ENCODE measurements at regions not wholly inside any gene's neighbourhood (a gene's known extent, or its start where the extent isn't known, plus 50 kb on each side); places are given as distances from the start of the nearest gene placed in this dataset.

DNA sequence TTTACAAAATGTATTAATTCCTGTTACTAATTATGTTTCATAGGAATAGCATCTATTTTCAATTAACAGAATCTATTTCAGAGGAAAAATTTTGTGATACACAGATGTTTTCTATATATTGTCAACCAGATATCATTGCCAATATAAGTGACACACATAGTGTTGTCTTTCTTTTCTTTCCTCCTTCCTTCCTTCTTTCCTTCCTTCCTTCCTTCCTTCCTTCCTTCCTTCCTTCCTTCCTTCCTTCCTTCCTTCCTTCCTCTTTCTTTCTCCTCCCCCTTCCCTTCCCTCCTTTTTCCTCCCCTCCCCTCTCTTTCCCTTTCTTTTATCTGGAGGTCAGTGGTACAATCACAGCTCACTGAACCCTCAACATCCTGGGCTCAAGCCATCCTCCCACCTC, 146.5 kb upstream of the DSEL start:
- TF ChIP-seq, protein P1, sequence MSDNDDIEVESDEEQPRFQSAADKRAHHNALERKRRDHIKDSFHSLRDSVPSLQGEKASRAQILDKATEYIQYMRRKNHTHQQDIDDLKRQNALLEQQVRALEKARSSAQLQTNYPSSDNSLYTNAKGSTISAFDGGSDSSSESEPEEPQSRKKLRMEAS (IDR thresholded peaks at IDR 0.05): no peak
- TF ChIP-seq CEBPB (IDR thresholded peaks at IDR 0.05) (no peak), EP300 (IDR thresholded peaks at IDR 0.05; ENCODE audit: borderline replicate concordance) (no peak), CREB1 (IDR thresholded peaks at IDR 0.05; ENCODE audit: low read depth) (no peak), RAD21 (IDR thresholded peaks at IDR 0.05; ENCODE audit: low read depth) (no peak), TAF1 (IDR thresholded peaks at IDR 0.05; ENCODE audit: low read depth) (no peak), FOXM1 (IDR thresholded peaks at IDR 0.05; ENCODE audit: borderline replicate concordance, low read depth) (no peak), NFIC (IDR thresholded peaks at IDR 0.05) (no peak), TEAD4 (IDR thresholded peaks at IDR 0.05) (no peak), EGR1 (IDR thresholded peaks at IDR 0.05) (no peak)
- TF ChIP-seq, protein P2, sequence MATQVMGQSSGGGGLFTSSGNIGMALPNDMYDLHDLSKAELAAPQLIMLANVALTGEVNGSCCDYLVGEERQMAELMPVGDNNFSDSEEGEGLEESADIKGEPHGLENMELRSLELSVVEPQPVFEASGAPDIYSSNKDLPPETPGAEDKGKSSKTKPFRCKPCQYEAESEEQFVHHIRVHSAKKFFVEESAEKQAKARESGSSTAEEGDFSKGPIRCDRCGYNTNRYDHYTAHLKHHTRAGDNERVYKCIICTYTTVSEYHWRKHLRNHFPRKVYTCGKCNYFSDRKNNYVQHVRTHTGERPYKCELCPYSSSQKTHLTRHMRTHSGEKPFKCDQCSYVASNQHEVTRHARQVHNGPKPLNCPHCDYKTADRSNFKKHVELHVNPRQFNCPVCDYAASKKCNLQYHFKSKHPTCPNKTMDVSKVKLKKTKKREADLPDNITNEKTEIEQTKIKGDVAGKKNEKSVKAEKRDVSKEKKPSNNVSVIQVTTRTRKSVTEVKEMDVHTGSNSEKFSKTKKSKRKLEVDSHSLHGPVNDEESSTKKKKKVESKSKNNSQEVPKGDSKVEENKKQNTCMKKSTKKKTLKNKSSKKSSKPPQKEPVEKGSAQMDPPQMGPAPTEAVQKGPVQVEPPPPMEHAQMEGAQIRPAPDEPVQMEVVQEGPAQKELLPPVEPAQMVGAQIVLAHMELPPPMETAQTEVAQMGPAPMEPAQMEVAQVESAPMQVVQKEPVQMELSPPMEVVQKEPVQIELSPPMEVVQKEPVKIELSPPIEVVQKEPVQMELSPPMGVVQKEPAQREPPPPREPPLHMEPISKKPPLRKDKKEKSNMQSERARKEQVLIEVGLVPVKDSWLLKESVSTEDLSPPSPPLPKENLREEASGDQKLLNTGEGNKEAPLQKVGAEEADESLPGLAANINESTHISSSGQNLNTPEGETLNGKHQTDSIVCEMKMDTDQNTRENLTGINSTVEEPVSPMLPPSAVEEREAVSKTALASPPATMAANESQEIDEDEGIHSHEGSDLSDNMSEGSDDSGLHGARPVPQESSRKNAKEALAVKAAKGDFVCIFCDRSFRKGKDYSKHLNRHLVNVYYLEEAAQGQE (IDR thresholded peaks at IDR 0.05; ENCODE audit: low read depth): no peak

Data from Ishikawa (cell line).